ENCODE measurements at regions not wholly inside any gene's neighbourhood (a gene's known extent, or its start where the extent isn't known, plus 50 kb on each side); places are given as distances from the start of the nearest gene placed in this dataset.

DNA sequence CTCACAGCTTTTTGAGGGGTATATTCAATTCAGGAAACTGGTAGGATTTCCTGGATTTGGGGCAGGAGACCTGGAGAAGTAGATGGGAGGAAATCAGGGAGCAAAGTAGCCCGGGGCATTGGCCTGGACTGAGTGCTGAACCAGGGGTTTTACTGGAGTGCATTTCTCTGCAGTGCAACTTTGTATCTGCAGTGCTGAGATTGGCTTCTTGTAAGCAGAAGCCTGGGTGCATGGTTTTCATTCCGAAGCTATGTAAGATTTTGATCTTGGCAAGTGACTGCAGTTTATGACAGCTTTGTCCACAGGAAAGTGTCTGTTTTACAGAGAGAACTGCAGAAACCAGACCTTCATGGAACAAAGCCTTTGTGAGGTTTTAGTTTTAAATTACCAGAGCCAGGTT, 158.3 kb downstream of the SPCS3 start:
- TF ChIP-seq, protein P1, sequence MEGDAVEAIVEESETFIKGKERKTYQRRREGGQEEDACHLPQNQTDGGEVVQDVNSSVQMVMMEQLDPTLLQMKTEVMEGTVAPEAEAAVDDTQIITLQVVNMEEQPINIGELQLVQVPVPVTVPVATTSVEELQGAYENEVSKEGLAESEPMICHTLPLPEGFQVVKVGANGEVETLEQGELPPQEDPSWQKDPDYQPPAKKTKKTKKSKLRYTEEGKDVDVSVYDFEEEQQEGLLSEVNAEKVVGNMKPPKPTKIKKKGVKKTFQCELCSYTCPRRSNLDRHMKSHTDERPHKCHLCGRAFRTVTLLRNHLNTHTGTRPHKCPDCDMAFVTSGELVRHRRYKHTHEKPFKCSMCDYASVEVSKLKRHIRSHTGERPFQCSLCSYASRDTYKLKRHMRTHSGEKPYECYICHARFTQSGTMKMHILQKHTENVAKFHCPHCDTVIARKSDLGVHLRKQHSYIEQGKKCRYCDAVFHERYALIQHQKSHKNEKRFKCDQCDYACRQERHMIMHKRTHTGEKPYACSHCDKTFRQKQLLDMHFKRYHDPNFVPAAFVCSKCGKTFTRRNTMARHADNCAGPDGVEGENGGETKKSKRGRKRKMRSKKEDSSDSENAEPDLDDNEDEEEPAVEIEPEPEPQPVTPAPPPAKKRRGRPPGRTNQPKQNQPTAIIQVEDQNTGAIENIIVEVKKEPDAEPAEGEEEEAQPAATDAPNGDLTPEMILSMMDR (IDR thresholded peaks at IDR 0.05; ENCODE audit: low read depth, low read length, missing control alignments), result no peak
- in situ Hi-C loops (cut with HindIII; ENCODE audit: low pct_ligation_motif_present, low sequenced_read_pairs), result no loop called here
- Histone ChIP-seq H3K4me3 (ENCODE audit: low read depth, low read length) (no peak overlapping the region), H3K27ac (no peak overlapping the region), H3K36me3 (replicated peaks) (no peaks in the 10 kb centered on the region), H3K27me3 (replicated peaks) (no peaks in the 10 kb centered on the region)
- no peak for DNase-seq

DNA sequence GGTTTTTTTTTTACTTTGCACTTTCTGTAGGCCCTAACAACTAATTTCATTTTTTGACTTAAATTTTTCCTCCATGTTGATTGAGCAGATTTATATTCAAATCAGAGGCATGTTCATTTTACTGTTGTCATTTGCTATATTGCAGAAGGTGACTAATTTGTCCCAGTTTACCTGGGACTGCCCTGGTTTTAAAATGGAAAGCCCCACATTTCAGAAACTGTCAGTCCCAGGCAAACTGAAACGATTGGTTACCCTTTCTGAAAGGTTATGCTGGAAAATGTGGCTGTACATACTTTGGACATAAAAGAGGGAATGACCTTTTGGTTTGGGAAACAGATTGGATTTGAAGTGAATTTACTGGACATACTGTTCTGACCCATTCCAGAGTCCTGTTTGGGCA, 160.0 kb downstream of the SPCS3 start:
- TF ChIP-seq, protein P1 (IDR thresholded peaks at IDR 0.05; ENCODE audit: low read depth, low read length, missing control alignments), result no peak
- H3K27ac ChIP-seq, result no peak overlapping the region
- no peak overlapping the region for H3K4me3 ChIP-seq (ENCODE audit: low read depth, low read length)
- no peaks in the 10 kb centered on the region for H3K27me3 ChIP-seq (replicated peaks)
- H3K36me3 ChIP-seq (replicated peaks), result no peaks in the 10 kb centered on the region
- in situ Hi-C loops (cut with HindIII; ENCODE audit: low pct_ligation_motif_present, low sequenced_read_pairs), result no loop called here
- no peak for DNase-seq

- H3K4me3 ChIP-seq (ENCODE audit: low read depth, low read length), result no peak overlapping the region
- H3K36me3 ChIP-seq (replicated peaks), result no peaks in the 10 kb centered on the region
- no peaks in the 10 kb centered on the region for H3K27me3 ChIP-seq (replicated peaks)
- TF ChIP-seq, protein P1 (IDR thresholded peaks at IDR 0.05; ENCODE audit: low read depth, low read length, missing control alignments), result no peak
- no peak for DNase-seq
- no peak overlapping the region for H3K27ac ChIP-seq
- in situ Hi-C loops (cut with HindIII; ENCODE audit: low pct_ligation_motif_present, low sequenced_read_pairs), result no loop called here
These were observed 163.2 kb downstream of the SPCS3 start for GRCh38 chr4:176482972-176483371.

DNA sequence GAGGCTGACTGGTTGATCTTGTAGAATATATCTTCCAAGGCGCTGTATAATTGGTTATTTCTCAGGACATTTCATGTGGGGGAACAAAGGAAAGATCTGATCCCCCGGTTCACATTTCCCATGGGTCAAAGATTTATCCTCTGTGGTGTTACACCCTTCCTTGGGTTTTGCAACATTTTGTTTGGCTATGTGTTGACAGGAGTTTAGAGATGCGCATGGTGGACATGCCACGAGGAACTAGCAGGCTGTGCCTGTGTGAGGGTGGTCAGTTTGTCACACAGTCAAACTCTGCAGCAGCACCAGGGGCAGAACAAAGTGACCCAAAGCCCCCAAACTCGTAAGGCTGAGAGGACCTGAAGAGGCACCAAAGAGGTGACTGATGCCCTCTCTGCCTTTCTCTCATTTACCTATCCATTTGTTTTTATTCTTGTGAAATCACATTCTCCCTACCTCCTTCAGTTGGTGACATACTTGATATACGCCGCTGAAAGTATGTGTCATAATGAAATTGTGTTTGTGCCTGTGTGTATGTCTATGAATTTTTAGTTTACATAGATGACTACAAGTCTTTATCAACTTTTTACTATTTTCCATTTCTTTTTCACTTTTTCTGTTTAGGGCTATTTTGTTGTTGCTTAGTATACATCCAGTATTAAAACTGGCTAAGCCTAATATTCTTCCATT, 164.7 kb downstream of the SPCS3 start:
- Histone ChIP-seq H3K27ac (no peak overlapping the region), H3K4me3 (ENCODE audit: low read depth, low read length) (no peak overlapping the region), H3K27me3 (replicated peaks) (no peaks in the 10 kb centered on the region), H3K36me3 (replicated peaks) (no peaks in the 10 kb centered on the region)
- TF ChIP-seq, protein P1 (IDR thresholded peaks at IDR 0.05; ENCODE audit: low read depth, low read length, missing control alignments), result no peak
- DNase-seq, result no peak
- in situ Hi-C loops (cut with HindIII; ENCODE audit: low pct_ligation_motif_present, low sequenced_read_pairs), result no loop called here

- TF ChIP-seq, protein P1 (IDR thresholded peaks at IDR 0.05; ENCODE audit: low read depth, low read length, missing control alignments), result no peak
These were observed 169.2 kb downstream of the SPCS3 start for GRCh38 chr4:176489001-176489400.

More at GRCh38 chr4:176489001-176489400, 169.2 kb downstream of the SPCS3 start:
- in situ Hi-C loops (cut with HindIII; ENCODE audit: low pct_ligation_motif_present, low sequenced_read_pairs), result no loop called here
- Histone ChIP-seq H3K27ac (no peak overlapping the region), H3K36me3 (replicated peaks) (no peaks in the 10 kb centered on the region), H3K4me3 (ENCODE audit: low read depth, low read length) (no peak overlapping the region), H3K27me3 (replicated peaks) (no peaks in the 10 kb centered on the region)
- no peak for DNase-seq

Data from brain microvascular endothelial cell (primary cell).